HEK293T (cell line): ENCODE measurements at regions not wholly inside any gene's neighbourhood (a gene's known extent, or its start where the extent isn't known, plus 50 kb on each side); places are given as distances from the start of the nearest gene placed in this dataset.

Experiments
- ELF4 ChIP-seq: fragments of 450-650 bp; IDR thresholded peaks from 2 replicates; pipeline ENCODE4 v1.6.1; 2017; ENCODE audit warnings: antibody characterized with exemption
- FOXA1 ChIP-seq: fragments of 450-650 bp; IDR thresholded peaks from 2 replicates; pipeline ENCODE4 v1.6.1; 2016; ENCODE audit warnings: mild to moderate bottlenecking
- FOXM1 ChIP-seq: fragments of 450-650 bp; IDR thresholded peaks from 2 replicates; pipeline ENCODE4 v1.6.1; 2017; ENCODE audit warnings: mild to moderate bottlenecking, borderline replicate concordance
- HDGF ChIP-seq: fragments of 450-650 bp; IDR thresholded peaks from 2 replicates; pipeline ENCODE4 v1.6.1; 2017; ENCODE audit warnings: antibody characterized with exemption, borderline replicate concordance
- LEF1 ChIP-seq: fragments of 450-650 bp; IDR thresholded peaks from 2 replicates; pipeline ENCODE4 v1.6.1; 2017; ENCODE audit warnings: mild to moderate bottlenecking, borderline replicate concordance
- PKNOX1 ChIP-seq: fragments of 450-650 bp; IDR thresholded peaks from 2 replicates; pipeline ENCODE4 v1.6.1; 2016
- SP1 ChIP-seq: fragments of 450-650 bp; IDR thresholded peaks from 2 replicates; pipeline ENCODE4 v1.6.1; 2017
- SUZ12 ChIP-seq: fragments of 450-650 bp; IDR thresholded peaks from 2 replicates; pipeline ENCODE4 v1.6.1; 2016; ENCODE audit warnings: mild to moderate bottlenecking
- TARDBP ChIP-seq: fragments of 450-650 bp; IDR thresholded peaks from 2 replicates; pipeline ENCODE4 v1.6.1; 2016

GRCh38 chr12:77324763-77325468 is 259.5 kb upstream of the E2F7 start:
- TF ChIP-seq FOXM1 (no peak), PKNOX1 (no peak), FOXA1 (no peak), SUZ12 (no peak), HDGF (no peak), ELF4 (no peak), TARDBP (no peak), SP1 (no peak), LEF1 (no peak)
